CD4-positive, alpha-beta T cell (primary cell): ENCODE measurements at regions not wholly inside any gene's neighbourhood (a gene's known extent, or its start where the extent isn't known, plus 50 kb on each side); places are given as distances from the start of the nearest gene placed in this dataset.

ENCODE experiments used
- ATAC-seq: fragments of 200-7000 bp; cut with Tn5 transposase; one replicate; pipeline ENCODE4 v1.10.0; 2022; ENCODE audit warnings: mild to moderate bottlenecking; ENCODE audit not compliant: poor library complexity
- CTCF ChIA-PET: fragments of 350-600 bp; sonication (Branson Sonifier 250); formaldehyde crosslinking; loops from one replicate; lab custom pipeline; 2021; ENCODE audit warnings: antibody characterized with exemption, inconsistent platforms; lab: Charles Lee
- POLR2A ChIA-PET: fragments of 350-600 bp; sonication (Branson Sonifier 250); formaldehyde crosslinking; loops from one replicate; lab custom pipeline; 2021; ENCODE audit warnings: antibody characterized with exemption, inconsistent platforms; lab: Charles Lee
- DNase-seq, 14 experiments: peaks; one replicate each; pipeline ENCODE4 v3.0.0-alpha.2; 2013 to 2020; ENCODE audit warnings: mixed read lengths in 2 of 14
- H3K27ac ChIP-seq, 2 donors: one replicate each; pipeline versions ENCODE4 v1.5.1 to v1.7.0; 2013; ENCODE audit warnings: low read length in 2 of 2, low read depth in 1 of 2, mild to moderate bottlenecking in 1 of 2
- H3K27me3 ChIP-seq, 2 experiments: 1 replicate in 1 of 2; 2 replicates in 1 of 2; pipeline versions ENCODE4 v1.6.1 to v1.7.0; 2013; ENCODE audit warnings: low read length in 2 of 2, control low read depth in 1 of 2, mild to moderate bottlenecking in 1 of 2, moderate library complexity in 1 of 2; ENCODE audit not compliant: insufficient read depth in 2 of 2, control insufficient read depth in 1 of 2
- H3K36me3 ChIP-seq: one replicate; pipeline ENCODE4 v1.6.1; 2013; ENCODE audit warnings: low read length, control low read depth; ENCODE audit not compliant: insufficient read depth
- H3K4me1 ChIP-seq: one replicate; pipeline ENCODE4 v1.6.1; 2013; ENCODE audit warnings: low read length, control low read depth; ENCODE audit not compliant: insufficient read depth
- H3K4me3 ChIP-seq: one replicate; pipeline ENCODE4 v1.5.1; 2013; ENCODE audit warnings: mild to moderate bottlenecking, low read length, moderate library complexity
- H3K9me3 ChIP-seq, 2 experiments: 1 replicate in 1 of 2; 2 replicates in 1 of 2; pipeline versions ENCODE4 v1.6.1 to v1.7.0; 2013; ENCODE audit warnings: low read length in 2 of 2, mild to moderate bottlenecking in 2 of 2, control low read depth in 1 of 2, moderate library complexity in 1 of 2; ENCODE audit not compliant: control insufficient read depth in 1 of 2, insufficient read depth in 1 of 2
- H3K27ac Mint-ChIP-seq: one replicate; pipeline ENCODE4 v1.8.0; 2020; ENCODE audit warnings: mixed read lengths
- H3K27me3 Mint-ChIP-seq: one replicate; pipeline ENCODE4 v1.8.0; 2021; ENCODE audit warnings: mixed read lengths
- H3K36me3 Mint-ChIP-seq: one replicate; pipeline ENCODE4 v1.8.0; 2021; ENCODE audit warnings: low read depth, mixed read lengths
- H3K4me1 Mint-ChIP-seq: one replicate; pipeline ENCODE4 v1.8.0; 2021; ENCODE audit warnings: low read depth, mixed read lengths
- H3K4me3 Mint-ChIP-seq: one replicate; pipeline ENCODE4 v1.8.0; 2020; ENCODE audit warnings: mild to moderate bottlenecking, mixed read lengths
- H3K9me3 Mint-ChIP-seq: one replicate; pipeline ENCODE4 v1.8.0; 2020; ENCODE audit warnings: mixed read lengths
- intact Hi-C, 2 experiments: fragments of 100-400 bp; cut with DNase I in 1 of 2; cut with micrococcal nuclease in 1 of 2; formaldehyde crosslinking; loops; one replicate each; pipeline versions ENCODE4 v1.15.1 to v1.9.0; 2023 to 2025; cut with DNase I, micrococcal nuclease
- TF ChIP-seq, protein P1 (sequence below): fragments of 200-600 bp; IDR thresholded peaks from one replicate; pipeline ENCODE4 v1.8.0; 2022; ENCODE audit warnings: antibody characterized with exemption, mild to moderate bottlenecking

DNA sequence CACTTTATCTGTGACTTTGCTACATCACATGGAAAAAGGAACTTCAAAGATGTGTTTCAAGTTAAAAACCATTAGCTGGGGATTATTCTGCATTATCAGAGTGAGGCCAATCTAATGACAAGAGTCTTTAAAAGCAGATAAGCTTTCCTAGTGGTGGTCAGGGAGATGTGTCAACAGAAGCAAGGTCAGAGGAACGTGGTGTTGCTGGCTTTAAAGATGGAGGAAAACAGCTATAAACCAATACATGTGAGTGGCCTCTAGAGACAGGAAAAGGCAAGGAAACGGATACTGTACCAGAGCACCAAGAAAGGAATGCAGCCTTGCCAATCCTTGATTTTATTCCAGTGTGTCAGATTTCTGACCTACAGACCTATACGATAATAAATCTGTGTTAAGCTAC, 204.2 kb downstream of the TAF11L14 start:
- Mint-ChIP-seq H3K27ac (no peak overlapping the region), H3K9me3 (peaks cover 29% of the 10 kb centered on the region), H3K27me3 (no peaks in the 10 kb centered on the region), H3K36me3 (no peaks in the 10 kb centered on the region), H3K4me3 (no peak overlapping the region), H3K4me1 (no peaks in the 10 kb centered on the region)
- H3K27ac ChIP-seq, result no peak overlapping the region
- intact Hi-C loops, result no loop called here
- H3K36me3 ChIP-seq, result no peaks in the 10 kb centered on the region
- no peaks in the 10 kb centered on the region for H3K27me3 ChIP-seq
- DNase-seq (no peak), ATAC-seq (no peak)
- no peaks in the 10 kb centered on the region for H3K4me1 ChIP-seq
- POLR2A ChIA-PET, result no interaction called here
- no peaks in the 10 kb centered on the region for H3K9me3 ChIP-seq
- H3K4me3 ChIP-seq, result no peak overlapping the region
- TF ChIP-seq, protein P1, sequence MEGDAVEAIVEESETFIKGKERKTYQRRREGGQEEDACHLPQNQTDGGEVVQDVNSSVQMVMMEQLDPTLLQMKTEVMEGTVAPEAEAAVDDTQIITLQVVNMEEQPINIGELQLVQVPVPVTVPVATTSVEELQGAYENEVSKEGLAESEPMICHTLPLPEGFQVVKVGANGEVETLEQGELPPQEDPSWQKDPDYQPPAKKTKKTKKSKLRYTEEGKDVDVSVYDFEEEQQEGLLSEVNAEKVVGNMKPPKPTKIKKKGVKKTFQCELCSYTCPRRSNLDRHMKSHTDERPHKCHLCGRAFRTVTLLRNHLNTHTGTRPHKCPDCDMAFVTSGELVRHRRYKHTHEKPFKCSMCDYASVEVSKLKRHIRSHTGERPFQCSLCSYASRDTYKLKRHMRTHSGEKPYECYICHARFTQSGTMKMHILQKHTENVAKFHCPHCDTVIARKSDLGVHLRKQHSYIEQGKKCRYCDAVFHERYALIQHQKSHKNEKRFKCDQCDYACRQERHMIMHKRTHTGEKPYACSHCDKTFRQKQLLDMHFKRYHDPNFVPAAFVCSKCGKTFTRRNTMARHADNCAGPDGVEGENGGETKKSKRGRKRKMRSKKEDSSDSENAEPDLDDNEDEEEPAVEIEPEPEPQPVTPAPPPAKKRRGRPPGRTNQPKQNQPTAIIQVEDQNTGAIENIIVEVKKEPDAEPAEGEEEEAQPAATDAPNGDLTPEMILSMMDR, result no peak
- CTCF ChIA-PET, result no interaction called here

- Mint-ChIP-seq H3K36me3 (no peaks in the 10 kb centered on the region), H3K27ac (no peak overlapping the region), H3K27me3 (no peaks in the 10 kb centered on the region), H3K4me1 (no peaks in the 10 kb centered on the region), H3K4me3 (no peak overlapping the region), H3K9me3 (peaks cover 30% of the 10 kb centered on the region)
- ChIA-PET POLR2A (no interaction called here), CTCF (no interaction called here)
- intact Hi-C loops, result no loop called here
- ATAC-seq (no peak), DNase-seq (no peak)
- Histone ChIP-seq H3K27me3 (no peaks in the 10 kb centered on the region), H3K36me3 (no peaks in the 10 kb centered on the region), H3K4me1 (no peaks in the 10 kb centered on the region), H3K27ac (no peak overlapping the region), H3K9me3 (peaks cover 0 to 2% of the 10 kb centered on the region in 2 experiments), H3K4me3 (no peak overlapping the region)
- TF ChIP-seq, protein P1, result no peak
These were observed 205.6 kb downstream of the TAF11L14 start for GRCh38 chr5:17839848-17840247.

- Mint-ChIP-seq H3K4me3 (no peak overlapping the region), H3K9me3 (peaks cover 29% of the 10 kb centered on the region), H3K27ac (no peak overlapping the region), H3K27me3 (no peaks in the 10 kb centered on the region), H3K36me3 (no peaks in the 10 kb centered on the region), H3K4me1 (no peaks in the 10 kb centered on the region)
- H3K4me3 ChIP-seq, result no peak overlapping the region
- DNase-seq (no peak), ATAC-seq (no peak)
- H3K36me3 ChIP-seq, result no peaks in the 10 kb centered on the region
- H3K27ac ChIP-seq, result no peak overlapping the region
- CTCF ChIA-PET, result interaction anchor here (0.7 kb wide), 1 partner anchor 395 kb away, joined by 4 read pairs; no protein-coding TSS in a partner anchor
- POLR2A ChIA-PET, result no interaction called here
- intact Hi-C loops, result no loop called here
- no peaks in the 10 kb centered on the region for H3K4me1 ChIP-seq
- peaks cover 0 to 9% of the 10 kb centered on the region in 2 experiments for H3K9me3 ChIP-seq
- TF ChIP-seq, protein P1, result no peak
- H3K27me3 ChIP-seq, result no peaks in the 10 kb centered on the region
These were observed 212.2 kb downstream of the TAF11L14 start for GRCh38 chr5:17846496-17846895.
